OCI-LY7 (cell line): ENCODE measurements at regions not wholly inside any gene's neighbourhood (a gene's known extent, or its start where the extent isn't known, plus 50 kb on each side); places are given as distances from the start of the nearest gene placed in this dataset.

Experiments
- BruUV-seq: library from RNA; stranded (reverse); fragments of 400-500 nt; replicated peaks from 2 replicates; lab custom pipeline; 2021; lab: Mats Ljungman, UMichigan
- CTCF ChIA-PET: fragments of 300-600 bp; sonication (Branson Sonifier 250); formaldehyde crosslinking; loops from one replicate; lab custom pipeline; 2022; ENCODE audit warnings: antibody characterized with exemption; ENCODE audit not compliant: unreplicated experiment; lab: Charles Lee
- POLR2A ChIA-PET: fragments of 300-600 bp; sonication (Branson Sonifier 250); formaldehyde crosslinking; loops from one replicate; lab custom pipeline; 2022; ENCODE audit warnings: antibody characterized with exemption; lab: Charles Lee
- DNase-seq: peaks from one replicate; pipeline ENCODE4 v3.0.0-alpha.2; 2015; ENCODE audit warnings: low spot score
- H2AFZ ChIP-seq: fragments of 200-600 bp; sonication (generic), shearing (Covaris generic); 2 replicates; pipeline ENCODE4 v1.6.1; 2014; ENCODE audit warnings: mild to moderate bottlenecking, antibody characterized with exemption, low read length, moderate library complexity
- H3K27ac ChIP-seq: fragments of 200-600 bp; sonication (generic); 2 replicates; pipeline ENCODE4 v1.5.1; 2014; ENCODE audit warnings: mixed run types, low read depth, mild to moderate bottlenecking, moderate library complexity, low read length, inconsistent platforms; ENCODE audit not compliant: poor library complexity, severe bottlenecking
- H3K36me3 ChIP-seq: fragments of 200-600 bp; sonication (generic); 2 replicates; pipeline ENCODE4 v1.6.1; 2014; ENCODE audit warnings: mild to moderate bottlenecking, antibody characterized with exemption, low read length, moderate library complexity, mixed read lengths; ENCODE audit not compliant: insufficient read depth
- H3K4me1 ChIP-seq: fragments of 200-600 bp; sonication (generic); 2 replicates; pipeline ENCODE4 v1.5.1; 2014; ENCODE audit warnings: mild to moderate bottlenecking, low read length; ENCODE audit not compliant: insufficient read depth, poor library complexity, severe bottlenecking
- H3K4me2 ChIP-seq: fragments of 200-600 bp; sonication (generic); 2 replicates; pipeline ENCODE4 v1.6.1; 2014; ENCODE audit warnings: mild to moderate bottlenecking, low read length
- H3K4me3 ChIP-seq: fragments of 200-600 bp; sonication (generic); 2 replicates; pipeline ENCODE4 v1.5.1; 2014; ENCODE audit warnings: mild to moderate bottlenecking, low read depth, low read length; ENCODE audit not compliant: poor library complexity, severe bottlenecking
- H3K79me2 ChIP-seq: fragments of 200-600 bp; sonication (generic); 2 replicates; pipeline ENCODE4 v1.6.1; 2016; ENCODE audit warnings: low read depth, mild to moderate bottlenecking, low read length, moderate library complexity, mixed read lengths; ENCODE audit not compliant: insufficient read depth
- H3K9me2 ChIP-seq: fragments of 200-600 bp; sonication (generic); 2 replicates; pipeline ENCODE4 v1.6.1; 2016; ENCODE audit warnings: mild to moderate bottlenecking, low read length, mixed read lengths; ENCODE audit not compliant: insufficient read depth
- H3K9me3 ChIP-seq: fragments of 200-600 bp; sonication (generic); 2 replicates; pipeline ENCODE4 v1.6.1; 2014; ENCODE audit warnings: mild to moderate bottlenecking, mixed run types, low read length, mixed read lengths
- H4K20me1 ChIP-seq: fragments of 200-600 bp; sonication (generic); 2 replicates; pipeline ENCODE4 v1.6.1; 2014; ENCODE audit warnings: mild to moderate bottlenecking, antibody characterized with exemption, low read length, moderate library complexity, mixed read lengths; ENCODE audit not compliant: insufficient read depth
- CTCF ChIP-seq: fragments of 200-600 bp; sonication (generic); conservative IDR thresholded peaks from 2 replicates; pipeline ENCODE4 v1.5.1; 2014; ENCODE audit warnings: mild to moderate bottlenecking, antibody characterized with exemption, low read length, moderate library complexity, mixed read lengths
- EZH2phosphoT487 ChIP-seq: fragments of 200-600 bp; sonication (generic); IDR thresholded peaks from 2 replicates; pipeline ENCODE4 v1.6.1; 2018; ENCODE audit warnings: low read depth, borderline replicate concordance, mild to moderate bottlenecking, mixed run types, antibody characterized with exemption, low read length, moderate library complexity, mixed read lengths
- intact Hi-C: fragments of 100-400 bp; cut with micrococcal nuclease; formaldehyde crosslinking; loops from one replicate; pipeline ENCODE4 v1.10.0; 2022; ENCODE audit not compliant: unreplicated experiment

GRCh38 chr22:49544286-49544685 lies 283.4 kb downstream of the BRD1 start:
- Histone ChIP-seq H2AFZ (no peak overlapping the region), H3K4me1 (no peaks in the 10 kb centered on the region), H3K27ac (no peak overlapping the region), H3K79me2 (no peaks in the 10 kb centered on the region), H3K9me2 (no peaks in the 10 kb centered on the region), H4K20me1 (no peaks in the 10 kb centered on the region), H3K9me3 (no peaks in the 10 kb centered on the region), H3K4me2 (no peak overlapping the region), H3K4me3 (no peak overlapping the region), H3K36me3 (no peaks in the 10 kb centered on the region)
- ChIA-PET POLR2A (no interaction called here), CTCF (no interaction called here)
- BruUV-seq, result no TSS peak
- no peak for DNase-seq
- no peak for TF ChIP-seq EZH2phosphoT487
- no peak for TF ChIP-seq CTCF
- intact Hi-C loops, result no loop called here

DNA sequence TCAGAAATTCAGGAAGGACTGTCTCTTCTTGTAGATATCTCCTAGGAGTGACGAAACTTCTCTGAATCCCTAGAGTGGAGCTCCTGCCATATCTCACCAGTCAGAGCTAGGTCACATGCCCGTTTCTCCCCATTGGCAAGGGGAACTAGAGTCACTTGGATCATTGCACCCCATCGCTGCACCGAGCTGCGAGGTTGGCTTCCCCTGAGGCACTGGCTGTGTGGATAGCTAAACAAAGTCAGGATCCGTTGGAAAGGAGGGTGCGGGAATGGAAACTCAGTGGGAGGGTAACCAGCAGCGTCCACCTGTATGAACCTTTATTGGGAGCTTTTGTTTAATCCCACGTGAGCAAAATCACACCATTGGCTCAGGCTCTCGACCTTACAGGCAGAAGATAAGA lies 283.8 kb downstream of the BRD1 start:
- Histone ChIP-seq H3K27ac (no peak overlapping the region), H3K4me1 (no peaks in the 10 kb centered on the region), H3K9me3 (no peaks in the 10 kb centered on the region), H3K4me3 (no peak overlapping the region), H3K4me2 (no peak overlapping the region), H3K9me2 (no peaks in the 10 kb centered on the region), H3K79me2 (no peaks in the 10 kb centered on the region), H4K20me1 (no peaks in the 10 kb centered on the region), H2AFZ (no peak overlapping the region), H3K36me3 (no peaks in the 10 kb centered on the region)
- ChIA-PET CTCF (no interaction called here), POLR2A (no interaction called here)
- intact Hi-C loops, result no loop called here
- DNase-seq, result no peak
- TF ChIP-seq EZH2phosphoT487 (no peak), CTCF (no peak)
- no TSS peak for BruUV-seq

DNA sequence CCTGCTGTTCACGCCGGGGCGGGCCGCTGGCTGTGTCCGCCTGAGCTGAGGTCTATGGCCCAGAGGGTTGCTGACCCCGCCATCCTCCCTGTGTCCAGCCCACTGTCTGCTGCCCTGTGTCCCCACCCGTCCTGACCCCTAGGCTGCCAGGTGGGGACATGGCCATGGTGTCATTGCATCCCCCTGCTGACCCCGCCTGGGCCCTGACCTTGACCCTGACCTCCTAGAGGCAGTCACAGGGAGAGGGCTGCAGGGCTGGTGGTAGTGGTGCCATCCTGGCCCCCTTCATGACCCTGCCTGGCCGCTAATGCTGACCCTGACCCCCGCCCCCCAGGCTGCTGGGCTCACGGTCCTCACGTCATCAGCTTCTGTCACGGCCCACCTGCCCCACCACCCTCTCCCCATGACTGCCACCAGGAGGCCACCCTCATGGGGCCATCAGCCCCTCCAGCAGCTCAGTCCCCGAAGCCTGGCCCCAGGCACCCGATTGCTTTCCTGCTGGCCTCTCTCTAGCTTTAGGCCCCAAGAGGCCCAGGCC lies 285.9 kb downstream of the BRD1 start:
- Histone ChIP-seq H3K4me2 (no peak overlapping the region), H3K36me3 (no peaks in the 10 kb centered on the region), H3K9me2 (no peaks in the 10 kb centered on the region), H3K4me3 (no peak overlapping the region), H3K79me2 (no peaks in the 10 kb centered on the region), H3K4me1 (no peaks in the 10 kb centered on the region), H4K20me1 (no peaks in the 10 kb centered on the region), H2AFZ (no peak overlapping the region), H3K27ac (no peak overlapping the region), H3K9me3 (no peaks in the 10 kb centered on the region)
- intact Hi-C loops, result no loop called here
- no TSS peak for BruUV-seq
- ChIA-PET POLR2A (interaction anchor here (0.6 kb wide), 1 partner anchor 35 kb away, joined by 3 read pairs; no protein-coding TSS in a partner anchor), CTCF (no interaction called here)
- no peak for DNase-seq
- no peak for TF ChIP-seq CTCF
- no peak for TF ChIP-seq EZH2phosphoT487
